ENCODE measurements at regions not wholly inside any gene's neighbourhood (a gene's known extent, or its start where the extent isn't known, plus 50 kb on each side); places are given as distances from the start of the nearest gene placed in this dataset.

GRCh38 chr5:68793074-68793473 is 300.7 kb upstream of the SLC30A5 start:
- no peak for TF ChIP-seq CTCF (IDR thresholded peaks at IDR 0.05)
- TF ChIP-seq POLR2AphosphoS5 (IDR thresholded peaks at IDR 0.05), result no peak
- no peak for TF ChIP-seq POLR2A (IDR thresholded peaks at IDR 0.05)

Data from transverse colon (tissue), 4 donors.